ENCODE measurements at regions not wholly inside any gene's neighbourhood (a gene's known extent, or its start where the extent isn't known, plus 50 kb on each side); places are given as distances from the start of the nearest gene placed in this dataset.
"Not testable (repeated sequence)": the region's sequence is repeated elsewhere in the genome, so short reads cannot be mapped to it uniquely, and the experiment has no call there.

DNA sequence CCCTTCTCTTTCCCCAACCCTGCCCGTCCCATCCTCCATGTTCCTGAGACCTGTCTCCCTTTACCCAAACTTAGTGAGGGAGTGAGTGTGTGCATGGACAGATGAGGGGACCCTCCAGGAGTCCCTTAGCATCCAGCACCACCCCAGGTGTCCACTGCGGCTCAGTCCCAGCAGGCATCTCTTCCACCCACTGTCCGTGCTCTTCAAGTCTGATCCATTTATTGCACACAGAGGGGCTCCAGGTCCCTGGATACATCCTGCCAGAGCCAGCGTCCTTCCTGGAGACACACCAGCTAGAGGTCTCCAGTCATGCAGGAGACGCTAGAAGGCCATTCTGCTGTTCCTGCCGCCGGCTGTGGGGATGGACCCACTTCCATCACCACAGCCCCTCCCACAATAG, 239.2 kb downstream of the ADGRD1 start:
- no peak for DNase-seq

DNA sequence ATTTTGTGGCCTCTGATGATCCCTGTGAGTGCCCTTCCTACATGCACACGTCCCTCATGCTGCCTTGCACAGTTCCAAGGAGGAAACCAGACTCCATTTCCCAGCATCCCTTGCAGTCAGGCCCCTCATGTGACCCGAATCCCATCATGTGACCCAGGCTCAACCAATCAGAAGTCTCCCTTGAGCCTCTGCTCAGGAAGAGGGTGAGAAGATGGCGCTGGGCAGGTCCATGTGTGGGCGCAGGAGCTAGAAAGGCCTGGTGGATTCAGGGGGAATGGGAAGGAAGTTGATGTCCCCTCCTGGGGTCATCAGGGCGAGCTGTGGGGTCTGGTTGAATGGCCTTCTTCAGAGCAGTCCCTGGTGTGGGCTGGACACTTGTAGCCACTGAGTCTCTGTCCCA, 240.5 kb downstream of the ADGRD1 start:
- no peak for DNase-seq

DNA sequence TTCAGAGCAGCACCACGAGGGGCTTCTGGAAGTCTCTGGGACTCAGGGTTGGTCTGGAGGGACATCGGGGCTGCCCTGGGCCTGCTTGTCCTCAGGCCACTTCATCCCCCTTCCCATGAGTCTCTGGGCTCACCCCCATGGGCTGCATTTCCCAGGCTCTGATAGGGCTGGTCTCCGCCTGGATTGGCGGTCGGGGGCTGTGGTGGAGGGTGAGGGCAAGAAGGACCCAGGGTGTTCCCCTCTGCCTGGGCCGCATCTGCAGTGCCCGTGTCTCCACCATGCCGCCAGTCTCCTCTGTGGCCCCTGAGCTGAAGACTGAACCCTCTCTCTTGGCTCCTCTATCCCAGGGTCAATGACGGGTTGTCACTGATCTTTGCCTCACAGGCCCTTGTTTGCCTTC, 242.1 kb downstream of the ADGRD1 start:
- no peak for DNase-seq

DNA sequence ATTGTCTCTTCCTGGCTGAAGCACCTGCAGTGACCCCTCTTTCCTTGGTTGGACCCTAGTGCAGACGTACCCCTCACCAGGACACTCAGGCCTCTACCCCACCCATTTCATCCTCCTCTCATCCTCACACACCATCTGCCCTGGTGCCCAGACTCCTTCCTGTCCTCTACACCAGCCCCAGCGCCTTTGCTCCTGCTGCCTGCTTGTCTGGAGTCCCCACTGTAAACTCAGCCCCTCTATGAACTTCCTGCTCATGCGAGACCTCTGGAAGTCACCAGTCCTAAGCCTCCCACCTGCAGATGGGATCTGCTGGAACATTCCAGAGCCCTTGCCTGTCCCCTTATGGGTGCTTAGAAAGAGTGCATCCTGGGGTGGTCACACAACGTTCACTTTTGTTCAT, 242.5 kb downstream of the ADGRD1 start:
- no peak for DNase-seq

DNA sequence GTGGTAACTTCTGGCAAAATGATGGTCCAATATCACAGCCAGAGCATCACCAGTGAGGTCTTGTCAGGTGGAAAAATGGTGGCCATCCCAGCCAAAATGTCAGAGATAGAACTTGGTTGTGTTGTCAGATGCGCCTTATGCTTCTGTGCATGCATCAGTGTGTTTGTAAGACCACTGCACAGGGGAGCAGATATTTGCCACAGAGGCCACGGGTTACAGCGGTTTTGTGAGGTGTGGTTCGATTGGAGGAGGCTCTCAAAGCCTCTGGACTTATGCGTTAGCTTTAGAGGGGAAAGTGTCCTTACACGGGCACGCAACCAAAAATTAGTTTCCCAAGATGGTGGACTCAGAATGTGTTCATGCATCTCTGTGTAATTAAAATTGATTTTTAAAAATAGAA, 243.8 kb downstream of the ADGRD1 start:
- no peak for DNase-seq

DNA sequence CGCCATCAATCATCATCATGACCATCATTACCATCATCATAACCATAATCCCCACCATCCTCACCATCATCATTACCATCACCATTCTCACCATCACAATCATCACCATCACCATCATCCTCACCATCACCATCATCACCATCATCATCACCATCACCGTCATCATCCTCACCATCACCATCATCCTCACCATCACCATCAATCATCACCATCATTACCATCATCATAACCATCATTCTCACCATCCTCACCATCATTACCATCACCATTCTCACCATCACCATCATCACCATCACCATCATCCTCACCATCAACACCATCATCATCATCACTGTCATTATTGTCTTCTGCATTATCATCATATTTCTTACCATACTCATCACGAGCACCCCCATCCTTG, 245.5 kb downstream of the ADGRD1 start:
- DNase-seq = no peak

DNA sequence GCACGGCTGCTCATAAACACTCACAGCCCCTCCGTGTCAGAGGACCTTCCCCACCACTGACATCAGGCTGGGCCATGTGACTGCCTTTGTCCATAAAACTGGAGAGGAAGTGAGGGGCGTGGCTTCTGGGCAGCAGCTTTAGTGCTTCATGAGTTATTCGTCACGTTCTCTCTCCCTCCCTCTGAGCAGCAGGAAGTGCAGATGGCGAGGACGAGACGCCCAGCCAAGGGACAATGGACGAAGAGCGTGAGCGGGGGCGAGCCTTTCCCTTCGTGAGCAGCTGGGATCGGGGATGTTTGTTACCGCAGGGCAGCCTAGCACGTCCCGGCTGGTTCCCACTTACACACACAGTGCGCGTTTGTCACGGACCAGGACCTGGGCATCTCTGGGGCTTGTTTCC, 248.2 kb downstream of the ADGRD1 start:
- not testable (repeated sequence) for DNase-seq

DNA sequence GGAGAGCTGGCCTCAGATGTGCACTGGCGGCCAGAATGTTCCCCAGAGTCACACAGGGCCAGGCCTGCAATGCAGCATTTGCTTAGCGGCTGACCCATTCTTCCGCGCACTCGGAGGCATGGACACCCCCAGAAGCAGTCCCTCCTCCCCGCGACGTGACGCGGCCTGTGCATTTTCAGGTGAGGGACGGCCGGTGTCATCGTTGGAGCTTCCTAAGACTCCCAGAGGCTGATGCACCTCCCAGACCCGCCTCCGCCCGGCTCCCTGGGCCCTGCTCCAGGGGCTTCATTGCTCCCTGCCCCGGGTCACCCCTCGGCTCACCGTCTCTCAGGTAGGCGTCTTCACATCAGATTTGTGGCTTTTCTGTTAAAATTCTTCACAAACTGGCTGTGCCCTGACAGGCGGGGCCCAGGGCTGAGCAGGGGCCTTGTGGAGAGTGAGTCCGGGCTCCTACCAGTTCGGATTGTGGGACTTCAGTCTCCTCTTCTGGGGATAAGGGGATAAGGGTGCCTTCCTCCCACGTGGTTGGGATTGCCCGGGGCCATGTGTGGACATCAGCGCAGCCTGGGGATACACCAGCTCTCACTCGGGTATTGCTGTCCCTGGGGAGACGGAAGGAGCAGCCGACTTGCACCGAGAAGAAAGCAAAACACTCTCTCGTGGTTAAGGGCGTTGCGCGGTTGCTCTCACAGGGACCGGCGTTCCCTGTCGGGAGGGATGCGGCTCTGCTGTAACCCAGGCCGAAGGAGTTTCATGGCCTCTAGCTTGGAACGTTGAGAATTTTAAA, 249.1 kb downstream of the ADGRD1 start:
- DNase-seq = no peak

DNA sequence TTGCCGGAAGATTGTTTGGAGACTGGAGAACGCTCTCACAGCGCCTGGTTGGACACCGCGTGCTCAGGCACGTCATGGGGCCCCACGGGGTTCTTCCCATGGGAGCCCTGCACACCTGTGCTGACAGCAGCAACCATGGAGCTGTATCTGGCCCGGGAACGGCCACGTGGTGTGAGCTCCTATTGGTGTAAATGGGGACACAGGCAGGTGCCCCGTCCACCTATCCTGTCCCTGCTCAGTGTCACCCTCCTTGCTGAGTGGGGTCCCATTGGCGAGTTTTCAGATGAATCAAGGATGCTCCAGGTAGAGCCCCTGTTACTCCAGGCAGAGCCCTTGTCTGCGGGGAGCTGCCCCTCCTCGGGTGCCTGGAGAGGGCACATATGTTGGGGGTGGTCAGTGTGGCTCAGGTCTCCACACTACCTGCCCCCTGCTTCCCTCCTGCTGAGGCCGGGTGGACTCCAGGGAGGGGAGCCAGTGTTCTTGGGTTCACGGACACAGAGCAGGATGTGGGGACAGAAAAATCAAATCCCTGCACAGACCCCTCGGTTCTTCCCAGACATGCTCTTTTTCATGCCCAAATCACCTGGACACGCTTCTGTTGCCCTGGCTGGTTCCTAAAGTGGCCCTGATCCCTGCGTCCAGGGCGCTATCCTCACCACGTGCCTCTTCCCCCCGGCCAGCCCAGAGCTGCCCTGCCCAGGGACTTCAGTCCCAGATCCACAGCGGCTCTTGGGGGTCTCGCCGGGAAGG, 250.1 kb downstream of the ADGRD1 start:
- DNase-seq = no peak

DNA sequence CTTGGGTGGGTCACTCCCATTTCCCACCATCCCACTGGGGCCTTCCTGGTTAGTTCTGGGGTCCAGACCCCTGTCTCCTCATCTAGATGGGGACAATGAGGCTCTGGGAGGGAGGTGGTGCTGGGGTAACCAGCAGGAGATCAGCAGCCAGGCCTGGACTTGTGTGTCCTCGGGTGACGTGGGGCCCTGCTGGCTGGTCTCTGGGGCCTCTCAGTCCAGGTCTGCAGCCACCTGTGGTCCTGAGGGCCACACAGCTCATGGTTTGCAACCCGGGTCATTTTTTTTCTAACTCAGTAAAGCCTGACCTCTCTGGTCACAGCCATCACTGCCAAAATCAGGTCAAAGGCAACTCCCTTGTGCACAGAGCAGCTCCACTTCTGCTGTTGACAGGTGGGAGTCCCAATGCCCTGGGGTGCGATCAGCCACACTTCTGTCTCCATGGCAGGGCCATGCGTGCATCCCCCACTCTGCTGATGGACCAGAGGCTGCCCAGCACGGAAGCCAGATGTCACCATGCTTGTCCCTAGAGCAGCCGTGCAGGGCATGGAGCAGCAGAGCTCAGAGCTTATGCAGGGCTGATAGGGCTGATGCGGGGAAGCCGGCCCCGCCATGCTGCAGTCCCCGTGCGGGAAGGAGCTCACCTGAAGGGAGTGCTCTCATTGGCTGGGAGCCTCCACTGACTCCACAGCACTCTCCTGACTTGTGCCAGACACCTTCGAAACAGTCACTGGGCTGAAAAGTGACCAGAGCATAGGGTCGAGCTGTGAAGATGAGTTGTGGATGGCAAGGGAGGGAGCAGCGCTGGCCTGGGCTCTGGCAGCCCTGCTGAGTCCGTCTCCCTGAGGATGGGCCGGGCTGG, 250.9 kb downstream of the ADGRD1 start:
- DNase-seq = no peak

DNA sequence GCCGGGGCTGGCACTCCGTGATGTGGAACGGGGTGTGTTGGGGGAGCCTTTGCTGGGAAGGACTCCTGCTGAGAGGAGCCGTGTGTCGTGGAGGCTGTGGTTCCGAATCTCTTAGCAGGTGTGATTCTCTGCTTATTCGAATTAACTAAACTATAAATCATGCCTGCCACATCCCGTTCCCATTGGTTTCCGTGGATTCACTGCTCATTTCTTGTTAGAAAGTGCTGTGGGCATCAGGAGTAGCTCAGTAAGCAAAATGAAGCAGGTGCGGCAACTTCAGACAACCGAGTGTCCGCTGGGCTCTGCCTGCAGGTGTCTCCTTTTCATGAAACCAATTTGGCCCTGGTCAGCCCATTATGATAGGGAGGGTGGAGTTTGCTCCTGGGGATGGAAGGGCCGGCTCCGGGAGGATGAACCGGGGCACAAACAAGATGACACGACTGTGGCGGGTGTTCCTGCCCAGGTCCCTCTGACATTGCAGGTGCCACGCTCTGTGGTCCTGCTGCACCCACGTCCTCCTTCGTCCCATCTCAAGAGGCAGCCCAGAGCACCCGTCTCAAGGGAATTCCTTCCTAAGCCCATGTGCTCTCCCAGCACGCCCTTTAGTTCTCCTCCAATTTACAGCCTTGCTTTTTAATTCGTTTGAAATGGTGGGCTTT, 251.7 kb downstream of the ADGRD1 start:
- not testable (repeated sequence) for DNase-seq

DNA sequence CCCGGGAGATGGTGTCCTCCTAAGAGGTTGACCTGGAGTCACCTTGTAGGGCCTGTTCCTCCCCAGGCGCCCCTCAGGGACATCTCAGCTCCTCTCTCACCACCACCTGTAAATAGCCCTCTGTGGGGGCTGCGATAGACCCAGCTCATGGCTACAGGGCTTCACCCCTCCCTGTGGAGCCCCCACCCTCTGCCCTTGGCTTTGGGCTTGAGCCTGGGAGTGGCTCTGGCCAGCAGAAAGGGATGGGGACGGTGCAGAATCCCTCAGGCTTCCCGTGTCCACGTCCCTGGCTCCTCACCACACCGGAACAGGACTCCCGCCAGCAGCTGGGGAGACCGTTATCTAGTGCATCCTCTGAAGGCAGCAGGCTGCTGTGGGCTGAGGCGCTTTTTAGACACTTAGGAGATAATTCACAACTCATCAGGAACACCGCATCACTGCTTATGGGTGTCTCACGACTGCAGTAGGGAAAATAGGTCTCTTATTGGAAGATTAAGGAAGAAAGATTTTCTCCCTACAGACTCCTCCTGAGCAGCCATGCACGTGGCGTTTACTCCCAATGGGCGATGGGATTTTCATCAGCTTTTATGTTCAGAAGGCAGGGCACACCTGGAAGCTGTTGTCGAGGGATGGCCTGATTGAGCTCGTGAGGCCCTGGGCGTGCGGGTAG, 253.1 kb downstream of the ADGRD1 start:
- not testable (repeated sequence) for DNase-seq

DNA sequence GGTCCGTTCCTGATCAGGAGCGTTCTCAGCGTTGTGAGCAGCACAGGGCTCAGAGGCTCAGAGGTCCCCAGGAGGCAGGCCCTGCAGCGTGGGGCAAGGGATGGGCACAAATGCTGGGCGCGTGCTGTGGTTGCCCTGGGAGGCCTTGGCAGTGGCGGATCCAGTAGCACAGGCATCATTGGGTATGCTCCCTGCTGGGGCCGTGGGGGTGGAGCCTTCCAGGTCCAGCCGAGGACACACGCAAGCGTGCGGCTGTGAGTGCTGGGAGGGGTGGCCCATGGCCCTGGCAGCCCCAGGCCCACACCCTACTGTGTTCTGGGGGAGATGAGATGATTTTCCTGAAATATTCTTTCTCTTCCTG, 253.6 kb downstream of the ADGRD1 start:
- not testable (repeated sequence) for DNase-seq

DNA sequence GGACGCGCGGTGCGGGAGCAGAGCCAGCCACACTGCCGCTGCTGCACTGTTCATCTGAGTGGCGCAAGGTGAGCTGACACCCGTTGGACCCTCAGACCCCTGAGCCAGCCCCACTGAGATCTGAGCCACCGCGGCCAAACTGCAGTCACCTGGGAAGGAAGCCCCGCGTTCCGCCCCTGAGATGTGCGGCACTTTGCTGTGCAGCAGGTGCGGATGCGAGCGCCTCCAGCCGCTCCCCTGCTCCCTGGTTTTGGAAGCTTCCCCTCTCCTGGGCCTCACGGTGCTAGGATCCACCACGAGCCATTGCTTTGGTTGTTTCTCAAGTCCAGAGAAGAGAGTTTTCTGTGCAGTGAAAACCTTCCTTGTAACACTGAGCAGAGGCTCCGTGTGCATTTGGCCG, 254.1 kb downstream of the ADGRD1 start:
- DNase-seq = not testable (repeated sequence)

DNA sequence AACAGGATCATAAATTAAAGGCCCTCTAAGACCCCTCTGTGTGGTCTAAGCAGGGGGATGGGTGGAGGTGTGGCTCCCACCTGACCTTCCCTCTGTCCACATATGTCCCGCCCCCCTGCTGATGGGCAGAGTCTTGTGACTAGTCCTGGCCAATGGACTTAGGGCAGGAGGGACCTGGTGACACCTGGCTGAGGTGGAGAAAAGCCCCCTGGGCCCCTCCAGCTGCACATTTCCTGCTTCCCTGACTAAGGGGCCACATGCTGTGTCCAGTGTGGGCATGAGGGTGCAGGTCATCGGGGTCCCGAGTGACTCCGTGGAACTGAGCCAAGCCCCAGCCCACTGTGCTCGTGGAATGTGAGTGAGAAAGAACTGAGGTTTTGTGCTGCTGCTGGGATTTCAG, 254.7 kb downstream of the ADGRD1 start:
- DNase-seq = no peak

DNA sequence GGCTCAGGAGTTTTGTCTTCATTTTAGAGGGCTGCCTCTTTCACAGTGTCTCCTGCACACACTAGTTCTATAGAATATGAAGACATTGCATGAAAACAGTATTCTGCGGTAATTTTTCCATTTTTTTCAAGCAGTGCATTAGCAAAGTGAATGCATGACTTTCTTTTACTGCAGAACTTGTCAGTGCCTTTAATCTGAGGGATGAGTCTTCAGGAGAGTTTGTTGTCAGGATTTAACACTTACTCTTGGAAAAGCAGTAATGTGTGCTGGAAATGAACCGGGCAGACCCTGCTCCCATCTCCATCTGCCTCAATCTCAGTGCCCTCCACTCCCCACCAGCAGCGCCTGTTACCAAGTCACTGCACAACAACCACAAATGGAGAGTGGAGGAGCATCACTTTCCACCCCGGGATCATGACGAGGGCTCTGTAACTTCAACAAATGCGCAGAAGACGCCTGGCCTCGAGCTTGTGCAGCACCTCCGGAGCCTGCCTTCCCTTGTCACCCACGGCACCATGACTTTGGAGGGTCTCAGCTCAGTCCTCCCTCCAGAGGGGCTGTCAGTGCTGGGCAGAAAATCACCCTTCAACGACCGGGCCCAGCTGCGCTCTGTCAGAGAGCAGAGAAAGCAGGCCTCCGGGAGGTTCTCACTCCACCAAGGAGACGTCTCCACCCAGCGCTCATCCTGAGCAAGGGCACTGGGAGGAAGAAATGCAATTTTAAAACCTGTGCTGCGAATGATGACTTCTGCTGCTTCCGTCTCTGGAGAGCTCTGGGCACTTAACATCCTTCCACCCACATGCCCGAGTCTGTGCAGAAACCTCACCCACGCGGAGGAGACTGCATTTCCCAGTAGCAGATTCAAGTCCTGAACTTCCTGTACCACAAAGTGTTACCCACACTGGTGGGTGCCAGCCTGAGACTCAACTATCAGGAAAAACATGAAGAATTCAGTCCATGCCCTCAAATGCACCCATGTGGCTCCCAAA, 255.7 kb downstream of the ADGRD1 start:
- DNase-seq = peak; percentile 6 to 57

DNA sequence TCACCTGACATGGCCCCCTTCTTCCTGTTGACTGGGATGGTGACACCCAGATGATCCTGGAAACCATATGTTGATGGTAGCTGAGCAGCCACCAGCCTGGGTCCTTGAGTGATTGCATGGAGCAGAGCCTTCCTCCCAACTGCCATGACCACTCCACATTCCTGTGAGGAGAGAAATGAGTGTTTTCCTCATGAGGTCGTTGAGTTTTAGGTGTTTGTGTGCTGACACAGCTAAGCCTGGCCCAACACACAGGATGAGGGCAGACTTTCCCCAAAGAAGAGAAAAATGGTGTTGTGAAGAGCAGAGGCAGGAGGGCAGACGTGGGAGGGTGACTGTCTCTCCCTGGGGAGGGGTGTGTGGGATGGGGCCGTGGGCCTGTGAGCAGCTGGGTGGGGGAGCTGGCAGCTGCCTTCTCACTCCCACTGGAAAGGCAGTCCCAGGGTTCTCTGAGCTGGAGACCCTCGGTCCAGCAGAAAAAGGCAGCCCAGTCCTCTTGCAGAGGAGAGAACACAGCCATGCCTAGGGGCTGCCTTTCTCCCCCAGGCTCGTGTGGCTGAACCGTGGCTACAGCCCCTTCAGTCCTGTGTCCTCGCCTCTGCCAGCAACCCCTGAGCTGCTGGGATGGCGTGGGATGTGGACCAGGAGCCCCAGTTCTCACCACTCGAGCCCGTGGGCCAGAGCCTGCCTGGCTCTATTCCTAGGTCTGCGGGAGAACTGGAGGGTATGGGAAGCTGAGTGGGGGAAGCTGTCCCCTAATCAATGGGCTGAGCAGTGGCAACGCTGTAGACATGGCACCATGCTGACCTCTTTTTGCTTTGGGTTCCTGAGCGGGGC, 257.0 kb downstream of the ADGRD1 start:
- no peak for DNase-seq

DNA sequence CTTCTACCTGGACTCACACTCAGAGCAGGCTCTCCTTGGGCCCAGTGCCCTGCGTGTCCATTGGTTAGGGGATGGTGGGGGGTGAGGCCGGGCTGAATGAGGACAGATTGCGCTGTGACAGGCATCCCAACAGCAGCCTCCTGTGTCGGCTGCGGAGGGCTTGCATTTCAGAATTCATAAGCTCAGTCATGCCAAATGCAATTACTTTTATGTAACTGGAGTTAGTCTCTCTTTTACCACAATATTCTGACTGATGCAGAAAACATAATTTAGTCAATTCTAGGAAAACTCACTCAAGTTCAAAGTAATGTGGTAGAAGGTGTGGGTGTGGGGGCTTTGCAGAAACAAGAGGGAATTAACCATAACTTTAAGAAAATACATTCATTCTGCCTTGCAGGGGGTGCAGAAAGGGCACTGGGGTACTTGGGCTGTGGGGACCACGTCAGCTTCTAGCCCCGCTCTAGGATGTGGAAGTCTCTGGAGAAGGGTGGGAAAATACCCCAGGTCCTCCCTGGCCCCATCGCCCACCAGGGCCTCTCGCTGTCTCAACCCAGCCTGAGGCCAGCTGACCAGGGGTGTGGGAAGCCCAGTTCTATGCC, 257.7 kb downstream of the ADGRD1 start:
- no peak for DNase-seq

DNA sequence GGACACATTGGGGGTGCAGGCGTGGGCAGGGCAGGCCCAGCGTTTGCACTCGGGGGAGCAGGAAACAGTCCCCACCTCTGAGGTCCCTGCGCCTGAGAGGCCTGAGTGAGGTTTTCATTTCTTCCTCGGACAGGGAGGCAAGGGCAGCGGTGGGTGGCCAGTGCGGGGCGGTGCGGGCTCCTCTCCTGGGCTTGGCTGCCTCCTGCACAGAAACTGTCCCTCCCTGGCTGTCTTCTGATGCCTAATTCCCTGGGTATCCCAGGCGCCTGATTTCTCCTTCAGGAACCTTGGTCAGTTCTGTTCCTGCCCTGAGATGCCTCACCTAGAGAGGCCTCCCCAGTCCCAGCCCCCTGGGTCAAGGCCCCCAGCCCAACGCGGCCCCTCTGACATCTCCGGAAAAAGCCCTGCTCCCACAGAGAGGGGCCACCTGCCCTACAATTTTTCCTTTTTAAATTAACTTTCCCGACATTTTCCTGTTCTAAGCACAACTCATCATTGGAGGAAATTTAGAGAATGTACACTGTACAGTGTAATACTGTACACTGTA, 260.3 kb downstream of the ADGRD1 start:
- no peak for DNase-seq

Data from hippocampal formation (tissue), 2 donors.